PFSK-1 (cell line): ENCODE measurements at regions not wholly inside any gene's neighbourhood (a gene's known extent, or its start where the extent isn't known, plus 50 kb on each side); places are given as distances from the start of the nearest gene placed in this dataset.

Experiments used
- SIN3A ChIP-seq: IDR thresholded peaks from 2 replicates; pipeline ENCODE4 v1.6.1; 2012; ENCODE audit warnings: mild to moderate bottlenecking, low read length, moderate library complexity, borderline replicate concordance; ENCODE audit not compliant: insufficient read depth
- TAF1 ChIP-seq: IDR thresholded peaks from 2 replicates; pipeline ENCODE4 v1.6.1; 2012; ENCODE audit warnings: low read length, control low read depth, borderline replicate concordance; ENCODE audit not compliant: insufficient read depth

DNA sequence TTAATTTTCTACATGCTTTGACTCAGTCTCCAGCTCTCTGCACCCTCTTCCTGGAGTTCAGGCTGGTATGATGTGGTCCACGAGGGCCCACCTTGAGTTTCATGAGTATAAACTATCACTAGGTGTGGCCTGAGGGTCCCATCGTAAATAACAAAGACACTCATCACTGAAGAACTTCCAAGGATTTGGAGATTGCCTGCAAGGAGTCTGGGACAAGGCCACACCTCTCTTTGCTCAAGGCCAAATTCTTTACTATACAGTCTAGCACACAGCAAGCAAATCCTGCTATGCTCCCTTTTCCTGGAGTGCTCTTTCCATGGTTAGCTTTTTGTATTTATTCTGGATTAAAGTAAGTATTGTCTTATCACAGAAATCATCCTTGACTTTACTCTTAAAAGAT lies 271.9 kb downstream of the SLC16A7 start:
- TF ChIP-seq SIN3A = no peak
- no peak for TF ChIP-seq TAF1
